ENCODE measurements at regions not wholly inside any gene's neighbourhood (a gene's known extent, or its start where the extent isn't known, plus 50 kb on each side); places are given as distances from the start of the nearest gene placed in this dataset.

- H2AFZ ChIP-seq (ENCODE audit: low read length) = no peak overlapping the region
- TF ChIP-seq, protein P1, sequence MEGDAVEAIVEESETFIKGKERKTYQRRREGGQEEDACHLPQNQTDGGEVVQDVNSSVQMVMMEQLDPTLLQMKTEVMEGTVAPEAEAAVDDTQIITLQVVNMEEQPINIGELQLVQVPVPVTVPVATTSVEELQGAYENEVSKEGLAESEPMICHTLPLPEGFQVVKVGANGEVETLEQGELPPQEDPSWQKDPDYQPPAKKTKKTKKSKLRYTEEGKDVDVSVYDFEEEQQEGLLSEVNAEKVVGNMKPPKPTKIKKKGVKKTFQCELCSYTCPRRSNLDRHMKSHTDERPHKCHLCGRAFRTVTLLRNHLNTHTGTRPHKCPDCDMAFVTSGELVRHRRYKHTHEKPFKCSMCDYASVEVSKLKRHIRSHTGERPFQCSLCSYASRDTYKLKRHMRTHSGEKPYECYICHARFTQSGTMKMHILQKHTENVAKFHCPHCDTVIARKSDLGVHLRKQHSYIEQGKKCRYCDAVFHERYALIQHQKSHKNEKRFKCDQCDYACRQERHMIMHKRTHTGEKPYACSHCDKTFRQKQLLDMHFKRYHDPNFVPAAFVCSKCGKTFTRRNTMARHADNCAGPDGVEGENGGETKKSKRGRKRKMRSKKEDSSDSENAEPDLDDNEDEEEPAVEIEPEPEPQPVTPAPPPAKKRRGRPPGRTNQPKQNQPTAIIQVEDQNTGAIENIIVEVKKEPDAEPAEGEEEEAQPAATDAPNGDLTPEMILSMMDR (conservative IDR thresholded peaks at IDR 0.05; ENCODE audit: low read length) = no peak
- TF ChIP-seq EZH2phosphoT487 (IDR thresholded peaks at IDR 0.05; ENCODE audit: borderline replicate concordance, low read depth, low read length) = no peak
- H3K4me1 ChIP-seq (ENCODE audit: insufficient read depth, low read length, poor library complexity, severe bottlenecking) = no peaks in the 10 kb centered on the region
- POLR2A ChIA-PET = no interaction called here
- BruUV-seq (replicated peaks) = no TSS peak
- no peak for DNase-seq (ENCODE audit: low spot score)
- no peaks in the 10 kb centered on the region for H4K20me1 ChIP-seq (ENCODE audit: insufficient read depth, low read length)
- no peaks in the 10 kb centered on the region for H3K79me2 ChIP-seq (ENCODE audit: insufficient read depth, low read depth, low read length)
- no peak overlapping the region for H3K4me3 ChIP-seq (ENCODE audit: low read depth, low read length, poor library complexity, severe bottlenecking)
- intact Hi-C loops (cut with micrococcal nuclease; ENCODE audit: unreplicated experiment) = no loop called here
- no peaks in the 10 kb centered on the region for H3K9me3 ChIP-seq (ENCODE audit: low read length)
- H3K27ac ChIP-seq (ENCODE audit: low read depth, low read length, poor library complexity, severe bottlenecking) = no peak overlapping the region
- H3K4me2 ChIP-seq (ENCODE audit: low read length) = no peak overlapping the region
- H3K36me3 ChIP-seq (ENCODE audit: insufficient read depth, low read length) = no peaks in the 10 kb centered on the region
- H3K9me2 ChIP-seq (ENCODE audit: insufficient read depth, low read length) = no peaks in the 10 kb centered on the region
- CTCF ChIA-PET (ENCODE audit: unreplicated experiment) = no interaction called here
Observed at GRCh38 chr4:20483416-20483815, 216.8 kb upstream of the PACRGL start.

- Histone ChIP-seq H3K4me3 (ENCODE audit: low read depth, low read length, poor library complexity, severe bottlenecking) (no peak overlapping the region), H3K79me2 (ENCODE audit: insufficient read depth, low read depth, low read length) (no peaks in the 10 kb centered on the region), H3K36me3 (ENCODE audit: insufficient read depth, low read length) (no peaks in the 10 kb centered on the region), H3K9me3 (ENCODE audit: low read length) (no peaks in the 10 kb centered on the region), H3K9me2 (ENCODE audit: insufficient read depth, low read length) (no peaks in the 10 kb centered on the region), H4K20me1 (ENCODE audit: insufficient read depth, low read length) (no peaks in the 10 kb centered on the region), H3K4me2 (ENCODE audit: low read length) (no peak overlapping the region), H3K27ac (ENCODE audit: low read depth, low read length, poor library complexity, severe bottlenecking) (no peak overlapping the region), H2AFZ (ENCODE audit: low read length) (no peak overlapping the region), H3K4me1 (ENCODE audit: insufficient read depth, low read length, poor library complexity, severe bottlenecking) (no peaks in the 10 kb centered on the region)
- DNase-seq (ENCODE audit: low spot score) = no peak
- CTCF ChIA-PET (ENCODE audit: unreplicated experiment) = no interaction called here
- BruUV-seq (replicated peaks) = no TSS peak
- POLR2A ChIA-PET = no interaction called here
- no peak for TF ChIP-seq EZH2phosphoT487 (IDR thresholded peaks at IDR 0.05; ENCODE audit: borderline replicate concordance, low read depth, low read length)
- TF ChIP-seq, protein P1 (conservative IDR thresholded peaks at IDR 0.05; ENCODE audit: low read length) = no peak
- intact Hi-C loops (cut with micrococcal nuclease; ENCODE audit: unreplicated experiment) = no loop called here
Observed at GRCh38 chr4:20486433-20486832, 213.8 kb upstream of the PACRGL start.

- H3K9me2 ChIP-seq (ENCODE audit: insufficient read depth, low read length) = no peaks in the 10 kb centered on the region
- H4K20me1 ChIP-seq (ENCODE audit: insufficient read depth, low read length) = no peaks in the 10 kb centered on the region
- no peak overlapping the region for H3K4me2 ChIP-seq (ENCODE audit: low read length)
- BruUV-seq (replicated peaks) = no TSS peak
- H3K79me2 ChIP-seq (ENCODE audit: insufficient read depth, low read depth, low read length) = no peaks in the 10 kb centered on the region
- H3K4me3 ChIP-seq (ENCODE audit: low read depth, low read length, poor library complexity, severe bottlenecking) = no peak overlapping the region
- H3K4me1 ChIP-seq (ENCODE audit: insufficient read depth, low read length, poor library complexity, severe bottlenecking) = no peaks in the 10 kb centered on the region
- intact Hi-C loops (cut with micrococcal nuclease; ENCODE audit: unreplicated experiment) = no loop called here
- TF ChIP-seq EZH2phosphoT487 (IDR thresholded peaks at IDR 0.05; ENCODE audit: borderline replicate concordance, low read depth, low read length) = no peak
- TF ChIP-seq, protein P1 (conservative IDR thresholded peaks at IDR 0.05; ENCODE audit: low read length) = no peak
- CTCF ChIA-PET (ENCODE audit: unreplicated experiment) = no interaction called here
- no peak overlapping the region for H2AFZ ChIP-seq (ENCODE audit: low read length)
- no peak for DNase-seq (ENCODE audit: low spot score)
- POLR2A ChIA-PET = interaction anchor here (0.6 to 1.1 kb wide), 3 partner anchors 77 to 945 kb away, joined by 3 read pairs; no protein-coding TSS in a partner anchor
- H3K27ac ChIP-seq (ENCODE audit: low read depth, low read length, poor library complexity, severe bottlenecking) = no peak overlapping the region
- no peaks in the 10 kb centered on the region for H3K36me3 ChIP-seq (ENCODE audit: insufficient read depth, low read length)
- H3K9me3 ChIP-seq (ENCODE audit: low read length) = no peaks in the 10 kb centered on the region
Observed at GRCh38 chr4:20487446-20487845, 212.8 kb upstream of the PACRGL start.

Data from OCI-LY7 (cell line).